ENCODE measurements at regions not wholly inside any gene's neighbourhood (a gene's known extent, or its start where the extent isn't known, plus 50 kb on each side); places are given as distances from the start of the nearest gene placed in this dataset.

GRCh38 chr11:134905517-134905916 lies 493.5 kb upstream of the B3GAT1 start:
- DNase-seq: no peak

GRCh38 chr11:134904103-134904790 lies 492.2 kb upstream of the B3GAT1 start:
- no peak for DNase-seq

GRCh38 chr11:134901955-134902918 lies 490.2 kb upstream of the B3GAT1 start:
- DNase-seq: no peak

GRCh38 chr11:134901542-134901941 lies 489.5 kb upstream of the B3GAT1 start:
- DNase-seq: no peak

- no peak for DNase-seq
Observed at GRCh38 chr11:134893810-134894685, 482.0 kb upstream of the B3GAT1 start.

- no peak for DNase-seq
Observed at GRCh38 chr11:134890446-134890845, 478.4 kb upstream of the B3GAT1 start.

GRCh38 chr11:134889832-134890231 lies 477.8 kb upstream of the B3GAT1 start:
- DNase-seq: no peak

- no peak for DNase-seq
Observed at GRCh38 chr11:134888821-134889220, 476.8 kb upstream of the B3GAT1 start.

- no peak for DNase-seq
Observed at GRCh38 chr11:134887896-134888295, 475.9 kb upstream of the B3GAT1 start.

- DNase-seq: no peak
Observed at GRCh38 chr11:134883484-134883883, 471.4 kb upstream of the B3GAT1 start.

- DNase-seq: no peak
Observed at GRCh38 chr11:134882671-134883297, 470.7 kb upstream of the B3GAT1 start.

GRCh38 chr11:134882141-134882540 lies 470.1 kb upstream of the B3GAT1 start:
- DNase-seq: no peak

GRCh38 chr11:134880788-134881187 lies 468.7 kb upstream of the B3GAT1 start:
- DNase-seq: no peak

- DNase-seq: no peak
Observed at GRCh38 chr11:134879931-134880330, 467.9 kb upstream of the B3GAT1 start.

- DNase-seq: no peak
Observed at GRCh38 chr11:134879341-134879740, 467.3 kb upstream of the B3GAT1 start.

GRCh38 chr11:134878785-134879184 lies 466.7 kb upstream of the B3GAT1 start:
- no peak for DNase-seq

- DNase-seq: no peak
Observed at GRCh38 chr11:134876226-134876625, 464.2 kb upstream of the B3GAT1 start.

GRCh38 chr11:134866981-134867675 lies 455.1 kb upstream of the B3GAT1 start:
- no peak for DNase-seq

- no peak for DNase-seq
Observed at GRCh38 chr11:134866215-134866614, 454.2 kb upstream of the B3GAT1 start.

GRCh38 chr11:134864968-134865305 lies 452.9 kb upstream of the B3GAT1 start:
- DNase-seq: no peak

- DNase-seq: no peak
Observed at GRCh38 chr11:134864233-134864967, 452.4 kb upstream of the B3GAT1 start.

All from CD4-positive, alpha-beta T cell treated with Interleukin-21 for 1 hour (primary cell).